ENCODE measurements at regions not wholly inside any gene's neighbourhood (a gene's known extent, or its start where the extent isn't known, plus 50 kb on each side); places are given as distances from the start of the nearest gene placed in this dataset.
"Not testable (repeated sequence)": the region's sequence is repeated elsewhere in the genome, so short reads cannot be mapped to it uniquely, and the experiment has no call there.

GRCh38 chr2:12569929-12570328 lies 146.8 kb upstream of the TRIB2 start:
- Histone ChIP-seq H3K4me3 (ENCODE audit: low read depth, low read length) (peak overlapping the region; percentile 46; the same call in 1 of the 2 replicates), H3K27ac (ENCODE audit: low read depth, low read length) (peak overlapping the region; percentile 53; the same call in 1 of the 2 replicates), H3K9ac (ENCODE audit: low read length) (peak overlapping the region; percentile 74)
- not testable (repeated sequence) for H3K4me1 ChIP-seq (ENCODE audit: control insufficient read depth, insufficient read depth, low read length); H3K27me3 ChIP-seq (ENCODE audit: control insufficient read depth, insufficient read depth, low read length); H3K36me3 ChIP-seq (ENCODE audit: control insufficient read depth, insufficient read depth, low read length); H3K9me3 ChIP-seq (ENCODE audit: control insufficient read depth, insufficient read depth, low read depth, low read length)

- no peak overlapping the region for H3K4me3 ChIP-seq (ENCODE audit: low read depth, low read length)
- H3K9me3 ChIP-seq (ENCODE audit: control insufficient read depth, insufficient read depth, low read depth, low read length): no peaks in the 10 kb centered on the region
- H3K4me1 ChIP-seq (ENCODE audit: control insufficient read depth, insufficient read depth, low read length): peaks cover 6% of the 10 kb centered on the region; the same call in 1 of the 2 replicates
- H3K9ac ChIP-seq (ENCODE audit: low read length): no peak overlapping the region
- no peaks in the 10 kb centered on the region for H3K27me3 ChIP-seq (ENCODE audit: control insufficient read depth, insufficient read depth, low read length)
- no peak overlapping the region for H3K27ac ChIP-seq (ENCODE audit: low read depth, low read length)
- H3K36me3 ChIP-seq (ENCODE audit: control insufficient read depth, insufficient read depth, low read length): no peaks in the 10 kb centered on the region; the same call in 1 of the 2 replicates
These were observed 139.6 kb upstream of the TRIB2 start for GRCh38 chr2:12577091-12577490.

- Histone ChIP-seq H3K27ac (ENCODE audit: low read depth, low read length) (no peak overlapping the region), H3K36me3 (ENCODE audit: control insufficient read depth, insufficient read depth, low read length) (no peaks in the 10 kb centered on the region; the same call in 1 of the 2 replicates), H3K4me3 (ENCODE audit: low read depth, low read length) (no peak overlapping the region), H3K9me3 (ENCODE audit: control insufficient read depth, insufficient read depth, low read depth, low read length) (no peaks in the 10 kb centered on the region), H3K9ac (ENCODE audit: low read length) (no peak overlapping the region), H3K27me3 (ENCODE audit: control insufficient read depth, insufficient read depth, low read length) (no peaks in the 10 kb centered on the region), H3K4me1 (ENCODE audit: control insufficient read depth, insufficient read depth, low read length) (peaks cover 6% of the 10 kb centered on the region; the same call in 1 of the 2 replicates)
These were observed 139.0 kb upstream of the TRIB2 start for GRCh38 chr2:12577567-12578253.

- Histone ChIP-seq H3K9me3 (ENCODE audit: control insufficient read depth, insufficient read depth, low read depth, low read length) (no peaks in the 10 kb centered on the region), H3K27me3 (ENCODE audit: control insufficient read depth, insufficient read depth, low read length) (no peaks in the 10 kb centered on the region), H3K9ac (ENCODE audit: low read length) (no peak overlapping the region), H3K4me1 (ENCODE audit: control insufficient read depth, insufficient read depth, low read length) (peaks cover 6% of the 10 kb centered on the region; the same call in 1 of the 2 replicates), H3K4me3 (ENCODE audit: low read depth, low read length) (no peak overlapping the region), H3K27ac (ENCODE audit: low read depth, low read length) (no peak overlapping the region), H3K36me3 (ENCODE audit: control insufficient read depth, insufficient read depth, low read length) (no peaks in the 10 kb centered on the region; the same call in 1 of the 2 replicates)
These were observed 137.7 kb upstream of the TRIB2 start for GRCh38 chr2:12579018-12579417.

GRCh38 chr2:12584338-12584737 lies 132.4 kb upstream of the TRIB2 start:
- H3K4me3 ChIP-seq (ENCODE audit: low read depth, low read length): no peak overlapping the region
- no peak overlapping the region for H3K27ac ChIP-seq (ENCODE audit: low read depth, low read length)
- 0 out of 2 replicates have a peak, but pooled peaks cover 6% of the 10 kb centered on the region for H3K4me1 ChIP-seq (ENCODE audit: control insufficient read depth, insufficient read depth, low read length)
- no peaks in the 10 kb centered on the region for H3K9me3 ChIP-seq (ENCODE audit: control insufficient read depth, insufficient read depth, low read depth, low read length)
- no peaks in the 10 kb centered on the region for H3K36me3 ChIP-seq (ENCODE audit: control insufficient read depth, insufficient read depth, low read length)
- no peaks in the 10 kb centered on the region for H3K27me3 ChIP-seq (ENCODE audit: control insufficient read depth, insufficient read depth, low read length)
- H3K9ac ChIP-seq (ENCODE audit: low read length): no peak overlapping the region

- Histone ChIP-seq H3K27ac (ENCODE audit: low read depth, low read length) (no peak overlapping the region), H3K9ac (ENCODE audit: low read length) (no peak overlapping the region), H3K27me3 (ENCODE audit: control insufficient read depth, insufficient read depth, low read length) (no peaks in the 10 kb centered on the region), H3K9me3 (ENCODE audit: control insufficient read depth, insufficient read depth, low read depth, low read length) (no peaks in the 10 kb centered on the region), H3K36me3 (ENCODE audit: control insufficient read depth, insufficient read depth, low read length) (no peaks in the 10 kb centered on the region), H3K4me3 (ENCODE audit: low read depth, low read length) (no peak overlapping the region), H3K4me1 (ENCODE audit: control insufficient read depth, insufficient read depth, low read length) (peaks cover 8% of the 10 kb centered on the region; the same call in 1 of the 2 replicates)
These were observed 131.0 kb upstream of the TRIB2 start for GRCh38 chr2:12585784-12586183.

- Histone ChIP-seq H3K9me3 (ENCODE audit: control insufficient read depth, insufficient read depth, low read depth, low read length) (no peaks in the 10 kb centered on the region), H3K36me3 (ENCODE audit: control insufficient read depth, insufficient read depth, low read length) (no peaks in the 10 kb centered on the region), H3K27ac (ENCODE audit: low read depth, low read length) (no peak overlapping the region)
These were observed 129.5 kb upstream of the TRIB2 start for GRCh38 chr2:12587228-12587627.

GRCh38 chr2:12587729-12588522 lies 128.8 kb upstream of the TRIB2 start:
- Histone ChIP-seq H3K9ac (ENCODE audit: low read length) (no peak overlapping the region), H3K4me1 (ENCODE audit: control insufficient read depth, insufficient read depth, low read length) (peaks cover 8% of the 10 kb centered on the region; the same call in 1 of the 2 replicates), H3K27me3 (ENCODE audit: control insufficient read depth, insufficient read depth, low read length) (no peaks in the 10 kb centered on the region), H3K9me3 (ENCODE audit: control insufficient read depth, insufficient read depth, low read depth, low read length) (no peaks in the 10 kb centered on the region), H3K27ac (ENCODE audit: low read depth, low read length) (no peak overlapping the region), H3K4me3 (ENCODE audit: low read depth, low read length) (no peak overlapping the region), H3K36me3 (ENCODE audit: control insufficient read depth, insufficient read depth, low read length) (no peaks in the 10 kb centered on the region)

More at GRCh38 chr2:12587228-12587627, 129.5 kb upstream of the TRIB2 start:
- no peak overlapping the region for H3K4me3 ChIP-seq (ENCODE audit: low read depth, low read length)
- no peaks in the 10 kb centered on the region for H3K27me3 ChIP-seq (ENCODE audit: control insufficient read depth, insufficient read depth, low read length)
- no peak overlapping the region for H3K9ac ChIP-seq (ENCODE audit: low read length)
- peaks cover 8% of the 10 kb centered on the region; the same call in 1 of the 2 replicates for H3K4me1 ChIP-seq (ENCODE audit: control insufficient read depth, insufficient read depth, low read length)

GRCh38 chr2:12588986-12589385 lies 127.8 kb upstream of the TRIB2 start:
- Histone ChIP-seq H3K27me3 (ENCODE audit: control insufficient read depth, insufficient read depth, low read length) (no peaks in the 10 kb centered on the region), H3K9me3 (ENCODE audit: control insufficient read depth, insufficient read depth, low read depth, low read length) (no peaks in the 10 kb centered on the region), H3K9ac (ENCODE audit: low read length) (no peak overlapping the region), H3K4me3 (ENCODE audit: low read depth, low read length) (no peak overlapping the region), H3K27ac (ENCODE audit: low read depth, low read length) (no peak overlapping the region), H3K36me3 (ENCODE audit: control insufficient read depth, insufficient read depth, low read length) (no peaks in the 10 kb centered on the region), H3K4me1 (ENCODE audit: control insufficient read depth, insufficient read depth, low read length) (peaks cover 8% of the 10 kb centered on the region; the same call in 1 of the 2 replicates)

GRCh38 chr2:12589802-12590320 lies 126.9 kb upstream of the TRIB2 start:
- Histone ChIP-seq H3K4me1 (ENCODE audit: control insufficient read depth, insufficient read depth, low read length) (peaks cover 8% of the 10 kb centered on the region; the same call in 1 of the 2 replicates), H3K9me3 (ENCODE audit: control insufficient read depth, insufficient read depth, low read depth, low read length) (no peaks in the 10 kb centered on the region), H3K27ac (ENCODE audit: low read depth, low read length) (no peak overlapping the region; the same call in 1 of the 2 replicates), H3K27me3 (ENCODE audit: control insufficient read depth, insufficient read depth, low read length) (no peaks in the 10 kb centered on the region), H3K36me3 (ENCODE audit: control insufficient read depth, insufficient read depth, low read length) (no peaks in the 10 kb centered on the region), H3K4me3 (ENCODE audit: low read depth, low read length) (no peak overlapping the region), H3K9ac (ENCODE audit: low read length) (no peak overlapping the region)

GRCh38 chr2:12592296-12592695 lies 124.4 kb upstream of the TRIB2 start:
- Histone ChIP-seq H3K27me3 (ENCODE audit: control insufficient read depth, insufficient read depth, low read length) (no peaks in the 10 kb centered on the region), H3K9me3 (ENCODE audit: control insufficient read depth, insufficient read depth, low read depth, low read length) (no peaks in the 10 kb centered on the region), H3K9ac (ENCODE audit: low read length) (no peak overlapping the region), H3K36me3 (ENCODE audit: control insufficient read depth, insufficient read depth, low read length) (no peaks in the 10 kb centered on the region), H3K4me1 (ENCODE audit: control insufficient read depth, insufficient read depth, low read length) (peaks cover 8% of the 10 kb centered on the region; the same call in 1 of the 2 replicates), H3K27ac (ENCODE audit: low read depth, low read length) (no peak overlapping the region), H3K4me3 (ENCODE audit: low read depth, low read length) (no peak overlapping the region)
